Globus pallidus (tissue), 1 donor: ENCODE measurements at regions not wholly inside any gene's neighbourhood (a gene's known extent, or its start where the extent isn't known, plus 50 kb on each side); places are given as distances from the start of the nearest gene placed in this dataset.

ENCODE experiments used
- DNase-seq: peaks from one replicate; pipeline ENCODE4 v3.0.0-alpha.2; 2015; ENCODE audit warnings: low spot score

DNA sequence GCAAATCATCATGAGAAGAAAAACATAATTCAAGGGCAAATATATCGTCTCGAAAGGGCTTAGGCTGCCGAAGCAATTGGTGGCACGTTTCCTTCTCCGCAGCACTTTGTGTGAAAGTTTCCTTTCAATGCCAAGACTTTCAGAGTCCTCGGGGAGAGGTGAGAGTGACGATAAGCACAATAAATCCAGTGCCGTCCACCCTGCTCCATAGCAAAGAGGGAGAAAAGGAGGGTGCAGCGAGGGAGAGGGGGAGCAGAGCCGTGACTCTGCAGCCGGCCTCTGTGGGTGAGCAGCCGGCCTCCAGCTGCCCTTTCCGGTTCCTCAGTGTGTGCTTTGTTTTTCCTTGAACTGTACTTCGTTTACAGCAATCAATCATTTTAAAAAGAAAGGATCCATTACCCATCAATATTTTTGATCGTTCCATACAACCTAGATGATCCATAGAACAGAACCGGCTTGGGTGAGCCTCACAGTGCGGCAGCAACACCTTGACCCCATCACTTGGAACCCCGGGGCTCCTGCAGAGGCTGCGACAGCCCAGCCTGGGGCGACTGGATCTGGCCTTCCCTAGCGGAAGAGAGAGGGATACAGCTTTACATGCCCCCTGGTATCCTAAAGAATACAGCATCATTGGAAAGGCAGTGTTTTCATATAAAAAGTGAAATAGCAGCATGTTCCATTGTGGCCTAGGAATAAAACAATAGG is 247.0 kb upstream of the IRX4 start:
- DNase-seq, result no peak

DNA sequence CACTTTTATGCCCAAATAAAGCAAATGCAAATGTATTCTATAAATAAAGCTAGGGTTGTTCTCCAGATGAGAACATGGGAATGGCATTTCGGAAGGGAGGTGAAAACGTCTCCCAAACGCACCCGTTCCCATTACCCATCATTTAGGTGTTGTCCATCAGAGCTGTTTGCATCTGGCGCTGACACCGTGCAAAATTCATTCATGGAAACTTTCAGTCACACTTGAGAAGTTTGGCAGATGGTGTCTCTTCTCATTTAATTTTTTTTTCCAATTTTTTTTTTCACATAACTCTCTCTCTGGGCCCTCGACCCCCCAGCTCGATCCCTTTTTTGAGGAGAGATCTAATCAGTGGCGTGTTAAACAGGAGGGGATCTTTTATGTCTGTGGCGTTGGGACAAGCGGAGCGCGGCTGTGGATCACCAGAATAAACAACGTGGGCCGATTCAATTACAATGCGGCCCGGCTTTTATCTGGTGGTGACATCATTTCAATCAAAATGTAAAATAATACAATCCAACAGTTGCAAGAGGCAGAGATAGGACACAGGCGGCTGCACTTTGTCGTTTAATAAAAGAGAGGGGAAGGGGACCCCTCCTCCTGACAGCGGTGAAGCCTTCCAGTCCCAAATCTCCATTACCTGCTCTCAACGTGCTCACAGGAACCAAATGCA is 246.1 kb upstream of the IRX4 start:
- no peak for DNase-seq

DNA sequence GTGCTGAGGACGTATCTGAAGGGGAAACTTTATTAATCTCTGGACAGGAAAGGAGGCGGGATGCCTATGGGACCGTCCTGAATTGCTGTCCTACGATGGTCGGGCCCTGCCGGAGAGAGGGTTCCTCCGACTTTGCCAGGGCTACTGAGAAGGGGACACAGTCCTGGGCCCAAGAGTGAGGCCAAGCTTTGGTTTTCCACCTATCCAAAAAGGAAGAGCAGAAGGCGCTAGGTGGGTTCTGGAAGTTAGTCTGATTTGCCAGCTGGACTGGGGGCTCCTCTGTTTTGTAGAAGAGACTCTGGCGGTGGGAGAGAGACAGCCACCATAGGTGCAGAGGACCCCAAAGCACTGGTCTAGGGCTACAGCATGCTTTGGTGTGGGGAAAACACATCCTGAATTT is 243.8 kb upstream of the IRX4 start:
- no peak for DNase-seq

DNA sequence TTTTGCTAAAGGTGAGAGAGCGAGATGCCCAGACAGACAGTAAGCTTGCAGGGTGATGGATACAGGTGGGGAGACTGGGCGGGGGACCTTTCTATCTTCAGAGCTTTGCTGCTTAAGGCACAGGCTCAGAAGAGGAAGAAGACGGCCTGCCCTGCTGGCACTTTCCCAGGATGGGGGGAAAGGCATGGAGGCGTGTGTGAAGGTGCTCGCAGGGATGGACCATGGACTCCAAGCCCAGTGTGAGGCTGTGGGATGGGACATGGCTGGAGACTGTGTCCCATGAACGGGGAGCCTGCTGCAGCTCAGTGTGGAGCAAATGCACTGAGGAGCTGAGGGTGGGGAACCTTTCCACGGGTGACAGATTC is 243.2 kb upstream of the IRX4 start:
- no peak for DNase-seq

DNA sequence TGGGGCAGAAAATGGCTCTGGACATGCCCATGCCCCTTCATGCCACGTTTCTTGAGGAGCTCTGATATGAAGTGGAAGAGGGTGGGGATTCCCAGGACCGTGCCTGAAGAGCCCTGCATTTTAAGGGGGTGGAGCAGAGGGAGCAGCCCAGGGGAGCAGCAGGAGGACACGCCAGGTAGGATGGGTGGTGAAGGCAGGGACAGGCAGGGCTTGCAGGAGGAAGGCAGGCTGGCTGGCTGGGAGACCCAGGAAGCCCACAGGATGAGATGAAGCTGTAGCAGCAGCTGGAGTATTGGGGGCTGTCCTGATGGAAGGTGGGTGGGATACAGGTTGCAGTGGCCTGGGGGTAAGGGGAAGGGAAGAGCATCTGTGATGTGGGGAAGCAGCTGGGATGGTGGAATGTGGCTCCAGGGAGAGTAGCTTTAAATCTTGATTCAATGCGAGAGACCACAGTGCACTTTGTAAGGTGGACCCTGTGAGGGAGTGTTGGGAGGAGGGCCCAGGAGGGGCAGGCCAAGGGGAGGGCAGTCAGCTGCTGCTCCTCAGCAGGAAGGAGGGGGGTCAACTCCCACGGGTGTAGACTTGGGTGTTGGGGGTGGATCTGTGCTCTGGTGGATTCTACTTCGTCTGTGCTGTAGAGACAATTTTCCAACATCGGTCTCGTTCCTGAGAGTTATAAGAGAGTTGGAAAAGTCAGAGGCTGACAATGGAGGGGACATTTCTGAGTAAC is 242.6 kb upstream of the IRX4 start:
- no peak for DNase-seq

DNA sequence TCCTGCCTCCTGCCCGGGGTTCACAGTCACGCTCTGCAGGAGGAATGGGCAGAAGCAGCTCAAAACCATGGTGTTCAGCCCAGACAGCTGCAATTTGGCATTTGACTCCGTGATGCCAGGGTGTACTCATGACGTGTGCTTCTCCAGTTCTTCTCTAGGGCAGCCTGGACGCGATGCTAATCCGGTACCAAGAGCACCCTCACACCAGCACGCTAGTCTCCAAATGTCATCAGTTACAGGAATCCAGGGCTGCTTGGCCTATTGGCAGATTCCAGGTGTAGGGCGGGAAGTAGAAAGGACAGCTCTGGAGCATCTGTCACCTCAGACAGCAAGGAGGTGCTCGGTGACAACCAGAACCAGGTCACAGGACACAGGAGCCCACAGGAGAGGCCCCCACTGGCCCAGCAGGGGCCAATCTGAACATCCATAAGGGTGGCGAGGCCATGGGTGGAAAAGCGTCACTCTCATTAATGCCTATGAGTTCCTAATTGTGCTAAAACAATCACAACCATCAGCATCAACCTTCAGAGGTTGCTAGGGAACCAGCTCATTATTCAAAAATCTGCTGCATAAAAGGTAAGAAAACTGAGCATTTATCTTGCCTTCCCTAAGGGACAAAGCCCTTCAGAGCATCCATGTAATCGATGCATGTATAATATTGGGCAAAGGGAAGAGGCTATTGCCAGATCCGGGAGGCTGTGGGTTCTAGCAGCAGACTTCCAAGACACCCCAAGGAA is 241.9 kb upstream of the IRX4 start:
- DNase-seq, result no peak

DNA sequence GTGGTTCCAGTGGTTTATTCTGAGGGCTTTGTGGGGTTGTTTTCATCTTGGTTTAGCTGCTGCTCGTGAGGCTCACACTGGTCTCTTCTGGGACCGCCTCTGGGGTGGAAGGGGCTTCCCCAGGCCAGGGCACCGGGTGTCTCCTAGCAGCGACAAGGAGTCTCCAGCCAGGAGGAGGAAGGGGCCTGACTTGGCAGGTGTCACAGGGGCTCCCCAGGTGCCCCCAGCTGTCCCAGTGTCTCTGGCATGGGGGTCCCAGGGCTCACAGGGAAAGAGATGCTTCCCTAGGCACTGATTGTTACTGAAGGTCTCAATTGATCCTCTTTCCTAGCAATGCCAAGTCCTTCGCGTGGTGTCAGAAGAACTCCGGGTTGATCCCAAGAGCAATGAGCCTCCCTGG is 241.1 kb upstream of the IRX4 start:
- no peak for DNase-seq

DNA sequence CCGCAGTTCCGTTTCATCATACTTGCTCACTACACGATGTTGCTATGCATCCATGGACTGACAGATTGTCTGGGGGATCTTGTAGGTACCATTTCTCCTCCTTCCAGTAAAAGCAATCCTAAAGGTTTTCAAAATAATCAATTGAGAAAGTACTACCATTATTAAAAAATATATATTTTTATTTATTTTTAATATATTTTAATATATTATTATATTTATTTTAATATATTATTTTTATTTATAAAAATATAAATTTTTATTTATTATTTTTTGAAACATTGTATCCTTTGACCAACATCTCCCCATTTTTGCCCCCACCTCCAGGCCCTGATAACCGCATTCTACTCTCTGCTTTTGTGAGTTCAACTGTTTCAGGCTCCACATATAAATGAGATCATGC is 237.6 kb upstream of the IRX4 start:
- no peak for DNase-seq

DNA sequence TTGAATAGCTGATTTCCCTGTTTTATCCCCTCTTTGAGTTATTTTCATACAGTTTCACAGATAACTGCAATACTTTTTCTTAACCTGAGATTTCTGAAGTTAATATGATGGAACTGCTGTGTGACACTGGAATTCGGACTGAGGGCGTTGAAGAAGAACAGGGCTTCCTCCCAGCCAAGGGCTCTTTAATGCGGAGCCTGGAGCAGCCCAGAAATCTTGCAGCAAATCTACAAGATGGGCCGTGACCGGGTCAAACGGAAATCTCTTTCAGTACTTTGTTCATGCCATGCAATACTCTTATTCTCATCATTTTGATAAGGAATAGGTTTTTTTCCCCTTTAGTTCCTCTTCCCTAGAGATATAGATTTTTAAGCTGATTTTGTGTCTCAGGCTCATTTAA is 236.8 kb upstream of the IRX4 start:
- DNase-seq, result no peak

DNA sequence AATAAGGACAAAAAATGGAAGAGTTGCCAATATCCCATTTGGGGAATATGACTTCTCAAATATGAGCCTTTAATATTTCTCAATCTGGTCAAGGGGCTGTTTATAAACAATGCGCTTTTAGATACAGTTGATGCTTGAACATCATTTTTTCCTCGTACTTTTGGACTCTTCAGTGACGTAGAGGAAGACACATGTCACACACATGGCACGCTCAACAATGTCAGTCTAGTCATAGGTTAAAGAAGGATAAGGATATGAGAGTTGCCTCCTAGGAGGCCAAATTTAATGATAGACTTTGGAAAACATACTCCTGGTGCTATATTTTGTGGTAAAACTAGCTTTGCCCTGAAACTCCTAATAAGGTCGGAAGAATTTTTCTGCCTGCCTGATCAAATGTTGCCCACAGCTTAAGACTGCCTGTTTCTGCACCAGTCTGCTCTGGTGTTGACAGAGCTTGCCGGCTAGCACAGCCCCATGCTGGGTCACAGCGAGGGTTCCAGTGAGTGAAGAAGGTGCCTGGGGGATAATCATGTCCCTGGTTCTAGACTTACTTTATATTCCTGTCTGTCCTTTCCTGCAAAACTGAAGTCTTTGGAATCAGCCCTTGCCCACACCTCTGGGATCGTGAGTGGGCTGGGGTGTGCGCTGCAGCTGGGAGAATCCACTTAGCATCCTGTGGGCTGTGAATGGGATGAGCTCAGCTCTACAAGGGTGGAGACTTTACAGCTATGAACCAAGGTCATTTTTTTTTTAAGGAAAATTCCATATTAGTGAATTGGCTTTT is 230.8 kb upstream of the IRX4 start:
- DNase-seq, result no peak

DNA sequence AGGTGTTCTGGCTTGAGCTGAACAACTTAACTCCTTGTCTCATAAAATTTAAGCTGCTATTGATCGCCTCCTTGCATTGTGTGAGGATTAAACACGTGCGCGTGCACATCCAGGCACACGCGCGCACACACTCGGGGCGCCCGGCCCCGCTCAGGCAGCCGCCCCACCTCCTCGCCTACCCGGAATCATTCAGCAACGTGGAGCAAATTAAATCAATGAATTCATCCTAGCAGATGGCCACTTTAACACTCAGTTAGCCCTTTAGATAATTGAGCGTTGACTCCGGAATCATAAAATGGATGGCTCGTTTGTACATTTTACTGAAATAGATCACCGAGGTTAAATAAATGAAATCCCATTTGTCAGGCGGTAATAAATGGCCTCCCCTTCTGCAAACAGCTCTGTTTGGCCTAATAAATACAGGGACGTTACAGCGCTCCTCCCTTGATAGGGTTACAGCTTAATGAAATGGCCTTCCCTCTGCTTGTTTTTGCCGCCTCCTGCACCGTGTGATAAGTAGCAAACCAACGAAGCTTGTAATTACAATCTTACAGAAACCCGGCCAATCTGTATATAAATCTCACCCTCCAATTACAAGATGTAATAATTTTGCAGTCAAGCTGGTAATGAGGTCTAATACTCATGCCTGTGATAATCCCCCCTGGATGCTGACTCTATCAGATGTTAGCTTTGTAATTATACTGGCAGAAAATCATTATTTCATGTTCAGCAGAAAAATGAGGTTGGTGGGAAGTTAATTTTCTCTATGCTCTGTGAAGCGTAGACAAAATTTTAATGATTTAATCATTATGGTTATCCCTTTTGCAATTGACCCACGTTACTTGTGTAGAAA is 229.7 kb upstream of the IRX4 start:
- no peak for DNase-seq

DNA sequence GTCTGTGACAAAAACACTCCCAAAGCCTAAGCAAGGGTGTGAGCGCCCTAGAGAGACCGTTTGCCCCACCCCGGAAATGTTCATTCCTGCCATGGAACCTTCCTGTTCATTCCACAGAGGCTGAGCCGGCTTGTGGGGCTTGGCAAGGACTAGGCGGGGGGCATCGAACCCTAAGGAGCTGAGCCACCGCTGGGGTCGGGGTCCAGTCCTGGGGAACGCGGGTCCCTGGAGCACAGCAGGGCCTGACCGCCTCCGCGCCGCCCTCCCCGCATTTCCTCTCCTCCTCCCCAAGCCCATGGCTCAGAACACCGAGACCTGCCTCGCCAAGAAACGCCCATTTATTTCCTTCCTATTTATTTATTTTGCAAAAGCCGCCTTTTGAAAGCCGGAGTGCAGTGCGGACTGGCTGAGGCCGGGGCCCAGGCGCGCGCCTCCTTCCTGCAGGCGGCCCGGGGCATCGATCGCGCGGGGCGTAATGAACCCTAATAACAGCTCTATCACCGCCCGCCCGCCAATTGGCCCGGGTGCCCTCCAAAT is 228.9 kb upstream of the IRX4 start:
- no peak for DNase-seq

DNA sequence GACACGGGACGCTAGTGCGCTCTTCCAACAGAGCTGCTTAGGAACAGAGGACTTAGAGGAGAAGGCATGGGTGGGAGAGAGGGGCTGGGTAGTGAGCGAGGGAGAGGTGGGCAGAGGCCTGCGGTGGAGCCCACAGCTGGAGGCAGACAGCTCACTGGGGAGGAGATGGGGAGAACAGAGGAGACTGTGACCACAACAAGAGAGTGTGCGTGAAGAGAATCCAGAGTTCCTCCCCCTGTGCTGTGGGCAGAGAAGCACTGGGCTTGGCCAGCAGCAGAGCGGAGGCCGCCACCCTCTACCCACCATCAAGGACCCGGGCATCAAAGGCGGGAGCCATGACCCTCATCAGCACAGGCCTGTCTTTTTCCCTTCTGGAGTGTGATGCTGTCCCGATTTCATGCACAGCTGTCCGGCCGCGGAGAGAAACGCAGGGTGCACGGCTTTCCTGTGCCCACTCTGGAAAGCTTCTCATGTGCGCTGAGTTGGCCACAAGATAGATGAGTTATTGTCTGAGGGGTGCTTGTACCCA is 228.3 kb upstream of the IRX4 start:
- DNase-seq, result no peak

DNA sequence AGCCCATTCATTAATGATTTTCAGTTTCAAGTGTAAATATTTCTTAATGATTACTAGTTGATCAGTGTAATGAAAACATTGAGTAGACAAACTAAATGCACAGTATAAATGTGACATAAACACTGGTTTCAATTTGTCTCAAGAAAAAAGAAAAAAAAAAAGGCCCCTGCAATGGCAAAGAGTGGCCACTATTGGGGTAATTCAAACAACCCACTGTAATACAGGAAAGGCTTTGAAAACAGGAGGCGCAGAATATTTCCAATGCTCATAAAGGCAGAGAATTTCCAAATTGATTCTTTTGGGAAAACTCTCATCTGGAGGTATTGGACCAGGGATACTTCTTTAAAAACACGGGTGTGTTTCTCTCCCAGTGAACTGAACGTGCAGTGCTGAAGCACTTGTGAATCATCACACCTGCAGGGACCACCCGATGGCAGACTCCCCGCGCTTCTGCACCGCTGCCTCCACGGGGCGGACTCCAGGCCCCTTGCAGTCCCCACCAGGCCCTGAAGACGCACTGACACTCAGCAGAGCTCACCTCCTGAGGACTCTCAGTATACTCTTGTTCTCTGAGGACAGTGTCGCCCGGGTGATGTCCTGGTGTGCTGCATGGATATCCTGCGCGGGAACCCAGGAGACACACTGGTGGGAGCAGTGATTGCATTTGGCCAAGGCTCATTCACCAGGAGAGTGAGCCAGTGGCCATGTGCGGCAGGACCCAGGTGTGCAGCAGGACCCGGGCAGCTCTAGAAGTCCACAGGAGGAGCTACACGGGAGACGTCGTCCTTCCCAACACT is 227.6 kb upstream of the IRX4 start:
- no peak for DNase-seq

DNA sequence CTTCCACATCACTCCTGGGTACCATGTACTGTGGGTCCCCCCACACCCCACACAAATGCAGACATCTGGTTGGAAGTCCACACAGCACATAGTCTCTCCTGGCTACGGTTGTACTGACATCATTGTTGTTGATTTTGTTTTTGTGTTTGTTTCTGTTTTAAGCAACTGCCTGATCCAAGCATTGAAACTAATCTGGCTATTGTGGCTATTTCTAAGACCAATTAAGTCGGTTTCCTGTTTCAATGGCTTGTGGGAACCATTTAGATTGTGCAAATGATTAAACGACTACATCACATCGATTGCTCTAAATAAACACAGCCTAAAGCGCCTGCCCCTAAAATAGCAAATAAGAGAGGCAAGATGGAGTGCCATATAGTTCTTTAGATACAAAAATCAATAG is 226.8 kb upstream of the IRX4 start:
- DNase-seq, result no peak

DNA sequence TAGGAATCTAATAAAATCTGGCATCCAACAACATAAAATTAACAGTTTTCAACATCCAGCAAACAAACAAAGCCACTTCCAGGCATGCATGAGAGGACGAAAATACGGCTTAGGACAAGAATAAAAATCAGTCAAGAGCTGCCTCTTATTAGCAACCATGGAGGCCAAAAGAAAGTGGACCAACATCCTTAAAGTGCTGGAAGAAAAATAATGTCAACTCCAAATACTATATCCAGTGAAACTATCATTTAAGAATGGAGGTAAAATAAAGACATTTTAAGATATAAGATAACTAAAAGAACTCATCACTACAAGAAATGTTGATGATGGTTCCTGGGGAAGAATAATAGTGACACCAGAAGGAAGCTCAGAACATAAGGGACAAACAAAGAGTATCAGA is 224.0 kb upstream of the IRX4 start:
- no peak for DNase-seq

DNA sequence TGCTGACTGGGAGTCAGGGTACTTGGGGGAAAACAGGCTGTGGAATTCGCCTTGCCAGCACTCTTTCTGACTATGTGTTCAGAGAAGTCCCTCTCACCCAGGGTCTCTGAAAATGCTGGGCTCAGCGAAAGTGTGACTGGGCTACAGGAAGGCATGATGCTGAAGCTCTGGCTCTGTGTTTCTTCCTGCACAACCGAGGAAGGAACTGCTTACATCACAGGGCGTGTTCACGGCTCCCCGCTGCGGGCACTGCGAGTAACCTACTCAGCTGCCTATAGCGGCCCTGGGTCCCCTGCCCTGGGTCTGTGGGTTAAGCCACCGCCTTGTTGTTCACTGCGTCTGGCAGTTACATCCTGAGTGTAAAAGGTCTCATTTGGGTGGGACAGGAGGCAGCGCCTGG is 222.4 kb upstream of the IRX4 start:
- no peak for DNase-seq

DNA sequence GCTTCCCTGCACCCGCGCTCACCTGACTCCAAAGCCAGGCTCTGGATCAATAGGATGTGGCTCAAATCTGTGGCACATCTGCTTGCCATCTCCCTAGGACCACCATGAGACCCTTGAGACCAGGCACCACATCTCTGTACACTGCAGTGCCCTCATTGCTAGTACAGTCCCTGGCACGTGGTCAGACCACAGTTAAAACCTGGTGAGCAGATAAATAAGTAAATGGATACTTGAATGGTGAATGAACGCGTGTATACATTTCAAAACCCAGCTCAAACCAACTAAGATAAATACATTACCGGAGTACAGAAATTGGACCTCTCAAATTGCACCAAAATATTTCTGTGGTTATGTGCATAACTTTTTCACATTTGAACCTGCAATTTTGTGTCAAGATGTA is 221.2 kb upstream of the IRX4 start:
- DNase-seq, result no peak
